ENCODE measurements at regions not wholly inside any gene's neighbourhood (a gene's known extent, or its start where the extent isn't known, plus 50 kb on each side); places are given as distances from the start of the nearest gene placed in this dataset.

- no peak overlapping the region for H3K27ac ChIP-seq (ENCODE audit: low read depth in 1 of 2, low read length in 2 of 2)
- no peaks in the 10 kb centered on the region for H3K4me1 ChIP-seq (ENCODE audit: insufficient read depth, low read length)
- ATAC-seq (ENCODE audit: poor library complexity), result no peak
- peaks cover 62% of the 10 kb centered on the region for H3K27me3 Mint-ChIP-seq
- ChIA-PET CTCF (no interaction called here), POLR2A (no interaction called here)
- no peak for DNase-seq
- TF ChIP-seq CTCF (IDR thresholded peaks at IDR 0.05), result no peak
- H3K27ac Mint-ChIP-seq, result no peak overlapping the region
- peaks cover 3 to 7% of the 10 kb centered on the region in 2 experiments for H3K27me3 ChIP-seq (ENCODE audit: control insufficient read depth in 1 of 2, insufficient read depth in 2 of 2, low read length in 2 of 2)
- no peak overlapping the region for H3K4me3 ChIP-seq (ENCODE audit: low read length)
- peaks cover 0 to 6% of the 10 kb centered on the region in 2 experiments for H3K9me3 ChIP-seq (ENCODE audit: control insufficient read depth in 1 of 2, insufficient read depth in 1 of 2, low read length in 2 of 2)
- H3K9me3 Mint-ChIP-seq, result no peaks in the 10 kb centered on the region
- intact Hi-C loops (cut with DNase I, micrococcal nuclease), result no loop called here
- no peaks in the 10 kb centered on the region for H3K36me3 ChIP-seq (ENCODE audit: insufficient read depth, low read length)
- no peak overlapping the region for H3K4me3 Mint-ChIP-seq
- no peaks in the 10 kb centered on the region for H3K36me3 Mint-ChIP-seq (ENCODE audit: low read depth)
- H3K4me1 Mint-ChIP-seq (ENCODE audit: low read depth), result no peaks in the 10 kb centered on the region
Observed at GRCh38 chr19:29372461-29372860, 153.3 kb upstream of the VSTM2B start.

- H3K36me3 ChIP-seq (ENCODE audit: insufficient read depth, low read length), result no peaks in the 10 kb centered on the region
- ATAC-seq (ENCODE audit: poor library complexity) (no peak), DNase-seq (no peak)
- CTCF ChIA-PET, result interaction anchor here (0.7 kb wide), 2 partner anchors 69 to 181 kb away, joined by 3 to 4 read pairs; no protein-coding TSS in a partner anchor
- H3K4me3 ChIP-seq (ENCODE audit: low read length), result no peak overlapping the region
- H3K27me3 Mint-ChIP-seq, result peaks cover 60% of the 10 kb centered on the region
- POLR2A ChIA-PET, result no interaction called here
- H3K4me1 ChIP-seq (ENCODE audit: insufficient read depth, low read length), result no peaks in the 10 kb centered on the region
- TF ChIP-seq CTCF (IDR thresholded peaks at IDR 0.05), result no peak
- peaks cover 0 to 6% of the 10 kb centered on the region in 2 experiments for H3K9me3 ChIP-seq (ENCODE audit: control insufficient read depth in 1 of 2, insufficient read depth in 1 of 2, low read length in 2 of 2)
- peaks cover 3 to 4% of the 10 kb centered on the region in 2 experiments for H3K27me3 ChIP-seq (ENCODE audit: control insufficient read depth in 1 of 2, insufficient read depth in 2 of 2, low read length in 2 of 2)
- H3K4me1 Mint-ChIP-seq (ENCODE audit: low read depth), result no peaks in the 10 kb centered on the region
- H3K36me3 Mint-ChIP-seq (ENCODE audit: low read depth), result no peaks in the 10 kb centered on the region
- H3K9me3 Mint-ChIP-seq, result no peaks in the 10 kb centered on the region
- H3K27ac ChIP-seq (ENCODE audit: low read depth in 1 of 2, low read length in 2 of 2), result no peak overlapping the region
- H3K27ac Mint-ChIP-seq, result no peak overlapping the region
- intact Hi-C loops (cut with DNase I, micrococcal nuclease), result no loop called here
- H3K4me3 Mint-ChIP-seq, result no peak overlapping the region
Observed at GRCh38 chr19:29372921-29373797, 152.6 kb upstream of the VSTM2B start.

- Mint-ChIP-seq H3K36me3 (ENCODE audit: low read depth) (no peaks in the 10 kb centered on the region), H3K4me3 (no peak overlapping the region), H3K4me1 (ENCODE audit: low read depth) (no peaks in the 10 kb centered on the region), H3K27me3 (peaks cover 62% of the 10 kb centered on the region), H3K27ac (no peak overlapping the region), H3K9me3 (no peaks in the 10 kb centered on the region)
- POLR2A ChIA-PET, result no interaction called here
- no peak for DNase-seq
- no peak overlapping the region for H3K27ac ChIP-seq (ENCODE audit: low read depth in 1 of 2, low read length in 2 of 2)
- no peak for ATAC-seq (ENCODE audit: poor library complexity)
- peaks cover 0 to 10% of the 10 kb centered on the region in 2 experiments for H3K27me3 ChIP-seq (ENCODE audit: control insufficient read depth in 1 of 2, insufficient read depth in 2 of 2, low read length in 2 of 2)
- H3K9me3 ChIP-seq (ENCODE audit: control insufficient read depth in 1 of 2, insufficient read depth in 1 of 2, low read length in 2 of 2), result peaks cover 0 to 6% of the 10 kb centered on the region in 2 experiments
- H3K4me3 ChIP-seq (ENCODE audit: low read length), result no peak overlapping the region
- CTCF ChIA-PET, result no interaction called here
- no peaks in the 10 kb centered on the region for H3K36me3 ChIP-seq (ENCODE audit: insufficient read depth, low read length)
- no peaks in the 10 kb centered on the region for H3K4me1 ChIP-seq (ENCODE audit: insufficient read depth, low read length)
- intact Hi-C loops (cut with DNase I, micrococcal nuclease), result no loop called here
- no peak for TF ChIP-seq CTCF (IDR thresholded peaks at IDR 0.05)
Observed at GRCh38 chr19:29375429-29376119, 150.2 kb upstream of the VSTM2B start.
